H1 (cell line): ENCODE measurements at regions not wholly inside any gene's neighbourhood (a gene's known extent, or its start where the extent isn't known, plus 50 kb on each side); places are given as distances from the start of the nearest gene placed in this dataset.

ENCODE experiments used
- CTCF ChIA-PET: fragments of 300-600 bp; sonication (Branson Sonifier 250); formaldehyde crosslinking; loops from one replicate; lab custom pipeline; 2021; ENCODE audit not compliant: partially characterized antibody; lab: Charles Lee
- POLR2A ChIA-PET: fragments of 300-600 bp; sonication (Branson Sonifier 250); formaldehyde crosslinking; loops from one replicate; lab custom pipeline; 2021; ENCODE audit warnings: inconsistent platforms; ENCODE audit not compliant: partially characterized antibody; lab: Charles Lee
- DNase-seq, 2 experiments: peaks; one replicate each; pipeline versions ENCODE4 v3.0.0 to v3.0.0-alpha.2; 2010 to 2022; ENCODE audit warnings: low spot score in 2 of 2, low read depth in 1 of 2, mixed read lengths in 1 of 2
- FAIRE-seq: peaks from 2 replicates; lab custom pipeline; 2011; peaks lifted over from hg19 to GRCh38; lab: Jason Lieb, UNC
- H2AFZ ChIP-seq: 2 replicates; pipeline ENCODE4 v1.8.1; 2012; ENCODE audit warnings: low read length, inconsistent platforms
- H2AK5ac ChIP-seq: 2 replicates; pipeline ENCODE4 v1.6.1; 2013; ENCODE audit warnings: low read depth, low read length
- H2BK120ac ChIP-seq: replicated peaks from 2 replicates; pipeline ENCODE3; 2013; ENCODE audit warnings: low read depth, low read length, inconsistent platforms
- H2BK12ac ChIP-seq: 2 replicates; pipeline ENCODE4 v1.6.1; 2013; ENCODE audit warnings: low read depth, low read length
- H2BK15ac ChIP-seq: 2 replicates; pipeline ENCODE4 v1.6.1; 2013; ENCODE audit warnings: low read length
- H2BK20ac ChIP-seq: 2 replicates; pipeline ENCODE4 v1.6.1; 2013; ENCODE audit warnings: low read length
- H2BK5ac ChIP-seq: 2 replicates; pipeline ENCODE4 v1.6.1; 2013; ENCODE audit warnings: low read depth, low read length
- H3K14ac ChIP-seq: 2 replicates; pipeline ENCODE4 v1.6.1; 2013; ENCODE audit warnings: inconsistent platforms; ENCODE audit not compliant: insufficient read length
- H3K18ac ChIP-seq: 2 replicates; pipeline ENCODE4 v1.6.1; 2013; ENCODE audit warnings: low read length; ENCODE audit errors: extremely low read depth
- H3K23ac ChIP-seq: 2 replicates; pipeline ENCODE4 v1.6.1; 2013; ENCODE audit warnings: inconsistent platforms; ENCODE audit not compliant: insufficient read length
- H3K23me2 ChIP-seq: 2 replicates; pipeline ENCODE4 v1.6.1; 2013; ENCODE audit warnings: low read depth, low read length
- H3K27ac ChIP-seq: 2 replicates; pipeline ENCODE4 v1.6.1; 2011; ENCODE audit warnings: low read depth, low read length, inconsistent platforms
- H3K27me3 ChIP-seq, 4 experiments: replicated peaks in 1 of 4; 1 replicate in 1 of 4; 2 replicates in 3 of 4; pipeline versions ENCODE4 v1.6.1 to v1.8.1; 2011 to 2013; ENCODE audit warnings: low read length in 3 of 4, mild to moderate bottlenecking in 3 of 4, inconsistent platforms in 2 of 4, mixed read lengths in 2 of 4, moderate library complexity in 1 of 4; ENCODE audit not compliant: control insufficient read depth in 3 of 4, insufficient read depth in 3 of 4; ENCODE audit errors: extremely low read depth in 1 of 4
- H3K36me3 ChIP-seq, 4 experiments: 2 replicates each; pipeline versions ENCODE4 v1.6.1 to v1.8.1; 2011 to 2013; ENCODE audit warnings: mild to moderate bottlenecking in 4 of 4, low read length in 3 of 4, moderate library complexity in 2 of 4, control low read depth in 1 of 4, inconsistent platforms in 1 of 4; ENCODE audit not compliant: insufficient read depth in 4 of 4, control insufficient read depth in 2 of 4
- H3K4ac ChIP-seq: replicated peaks from 2 replicates; pipeline ENCODE3; 2013; ENCODE audit warnings: low read length, low read depth, mixed read lengths, inconsistent platforms; ENCODE audit not compliant: insufficient read length
- H3K4me1 ChIP-seq, 4 experiments: replicated peaks in 1 of 4; 1 replicate in 1 of 4; 2 replicates in 3 of 4; pipeline versions ENCODE4 v1.6.1 to v1.8.1; 2011 to 2013; ENCODE audit warnings: low read length in 3 of 4, inconsistent platforms in 2 of 4, mixed read lengths in 1 of 4; ENCODE audit not compliant: insufficient read depth in 4 of 4, control insufficient read depth in 3 of 4
- H3K4me2 ChIP-seq, 2 experiments: 2 replicates each; pipeline versions ENCODE4 v1.6.1 to v1.8.1; 2011 to 2013; ENCODE audit warnings: low read depth in 2 of 2, low read length in 2 of 2, control low read depth in 1 of 2, inconsistent platforms in 1 of 2, mild to moderate bottlenecking in 1 of 2; ENCODE audit not compliant: insufficient read depth in 1 of 2
- H3K4me3 ChIP-seq, 4 experiments: fragments of 200-600, 300-600 bp in 1 of 4; sonication (generic), shearing (Covaris generic), sonication (Bioruptor Twin) in 1 of 4; 2 replicates each; pipeline versions ENCODE4 v1.5.1 to v1.8.1; 2011 to 2016; ENCODE audit warnings: low read length in 4 of 4, low read depth in 3 of 4, control low read depth in 2 of 4, inconsistent platforms in 2 of 4, mild to moderate bottlenecking in 2 of 4, mixed read lengths in 1 of 4, moderate library complexity in 1 of 4; ENCODE audit not compliant: insufficient read depth in 2 of 4; ENCODE audit errors: extremely low read depth in 1 of 4
- H3K56ac ChIP-seq: replicated peaks from 2 replicates; pipeline ENCODE3; 2013; ENCODE audit warnings: low read depth, mild to moderate bottlenecking, mixed read lengths, low read length, inconsistent platforms; ENCODE audit not compliant: insufficient read length
- H3K79me1 ChIP-seq: 2 replicates; pipeline ENCODE4 v1.6.1; 2013; ENCODE audit warnings: low read depth, low read length, control low read depth
- H3K79me2 ChIP-seq, 2 experiments: 2 replicates each; pipeline versions ENCODE4 v1.6.1 to v1.8.1; 2012 to 2013; ENCODE audit warnings: low read length in 2 of 2, mild to moderate bottlenecking in 2 of 2, inconsistent platforms in 1 of 2; ENCODE audit not compliant: insufficient read depth in 2 of 2, control insufficient read depth in 1 of 2
- H3K9ac ChIP-seq, 4 experiments: replicated peaks in 1 of 4; 1 replicate in 1 of 4; 2 replicates in 3 of 4; pipeline versions ENCODE4 v1.6.1 to v1.8.1; 2011 to 2013; ENCODE audit warnings: low read depth in 3 of 4, low read length in 3 of 4, control low read depth in 2 of 4, mild to moderate bottlenecking in 2 of 4, moderate library complexity in 2 of 4, inconsistent platforms in 1 of 4; ENCODE audit errors: extremely low read depth in 1 of 4
- H3K9me3 ChIP-seq, 2 experiments: 2 replicates each; pipeline versions ENCODE4 v1.6.1 to v1.8.1; 2012 to 2013; ENCODE audit warnings: mild to moderate bottlenecking in 2 of 2, moderate library complexity in 2 of 2, control low read depth in 1 of 2, inconsistent platforms in 1 of 2, low read depth in 1 of 2, low read length in 1 of 2, mixed read lengths in 1 of 2; ENCODE audit not compliant: insufficient read depth in 2 of 2
- H4K20me1 ChIP-seq, 2 experiments: replicated peaks in 1 of 2; 2 replicates each; pipeline versions ENCODE3 to v1.8.1; 2011 to 2013; ENCODE audit warnings: inconsistent platforms in 2 of 2, low read length in 2 of 2, mild to moderate bottlenecking in 1 of 2; ENCODE audit not compliant: insufficient read depth in 2 of 2, control insufficient read depth in 1 of 2
- H4K5ac ChIP-seq: 2 replicates; pipeline ENCODE4 v1.6.1; 2013; ENCODE audit warnings: low read length, low read depth, mixed read lengths, inconsistent platforms; ENCODE audit not compliant: insufficient read length
- H4K8ac ChIP-seq: 2 replicates; pipeline ENCODE4 v1.8.0; 2013; ENCODE audit warnings: mild to moderate bottlenecking, moderate library complexity, low read length, inconsistent platforms; ENCODE audit not compliant: insufficient read depth; ENCODE audit errors: extremely low read depth
- H4K91ac ChIP-seq: replicated peaks from 2 replicates; pipeline ENCODE3; 2013; ENCODE audit warnings: low read length, mixed read lengths, inconsistent platforms; ENCODE audit not compliant: insufficient read length
- E2F6 ChIP-seq: IDR thresholded peaks from 2 replicates; pipeline ENCODE4 v1.6.1; 2012; ENCODE audit warnings: inconsistent platforms
- EGR1 ChIP-seq: IDR thresholded peaks from 2 replicates; pipeline ENCODE4 v1.6.1; 2011; ENCODE audit warnings: low read depth, low read length, borderline replicate concordance
- GTF2F1 ChIP-seq: IDR thresholded peaks from 2 replicates; pipeline ENCODE4 v1.6.1; 2012; ENCODE audit warnings: low read depth, low read length, improper control_type of control experiment, borderline replicate concordance
- JUN ChIP-seq: IDR thresholded peaks from 2 replicates; pipeline ENCODE4 v1.6.1; 2011; ENCODE audit warnings: low read depth, mild to moderate bottlenecking, improper control_type of control experiment, low read length
- RBBP5 ChIP-seq: IDR thresholded peaks from 2 replicates; pipeline ENCODE4 v1.7.1; 2012; ENCODE audit warnings: low read depth, mild to moderate bottlenecking, inconsistent platforms, low read length, moderate library complexity, borderline replicate concordance
- RNF2 ChIP-seq: fragments of 200-900, 300-1000 bp; sonication (generic); IDR thresholded peaks from 2 replicates; pipeline ENCODE4 v1.7.1; 2016; ENCODE audit warnings: borderline replicate concordance, low read depth, mild to moderate bottlenecking, antibody characterized with exemption, low read length; ENCODE audit not compliant: poor library complexity, severe bottlenecking; ENCODE audit errors: missing control alignments
- RXRA ChIP-seq: IDR thresholded peaks from 2 replicates; pipeline ENCODE4 v1.6.1; 2011; ENCODE audit warnings: low read depth, mild to moderate bottlenecking, low read length, moderate library complexity; ENCODE audit not compliant: insufficient read depth
- SIRT6 ChIP-seq: IDR thresholded peaks from one replicate; pipeline ENCODE4 v1.7.1; 2012; ENCODE audit warnings: low read length, inconsistent platforms
- TAF1 ChIP-seq: IDR thresholded peaks from 2 replicates; pipeline ENCODE4 v1.6.1; 2011; ENCODE audit warnings: mild to moderate bottlenecking, low read depth, low read length
- TEAD4 ChIP-seq: IDR thresholded peaks from 2 replicates; pipeline ENCODE4 v1.6.1; 2012; ENCODE audit warnings: low read depth, low read length, inconsistent platforms, mixed read lengths
- USF2 ChIP-seq: IDR thresholded peaks from 2 replicates; pipeline ENCODE4 v1.6.1; 2011; ENCODE audit warnings: low read length, improper control_type of control experiment
- ZNF274 ChIP-seq: IDR thresholded peaks from 2 replicates; pipeline ENCODE4 v1.7.0; 2012; ENCODE audit warnings: low read length, borderline replicate concordance; ENCODE audit errors: extremely low read depth
- WGBS, 2 experiments: shearing (Covaris generic) in 1 of 2; methylation state at CpG; one replicate each; pipeline versions ENCODE4 v1.1.6 to v1.1.7; 2013 to 2015; ENCODE audit warnings: low lambda C conversion rate in 2 of 2, mixed read lengths in 2 of 2, inconsistent platforms in 1 of 2, low coverage in 1 of 2, missing lambda C conversion rate in 1 of 2; ENCODE audit not compliant: insufficient replicate concordance in 2 of 2, insufficient coverage in 1 of 2, insufficient read length in 1 of 2; ENCODE audit errors: extremely low coverage in 1 of 2, missing lambda C conversion rate in 1 of 2; 5-methylcytosine and 5-hydroxymethylcytosine counted together

- no peak overlapping the region for H2BK12ac ChIP-seq
- H3K27ac ChIP-seq: no peak overlapping the region
- H3K18ac ChIP-seq: no peak overlapping the region
- H2BK120ac ChIP-seq: no peak overlapping the region
- H3K27me3 ChIP-seq: no peaks in the 10 kb centered on the region
- H3K23me2 ChIP-seq: no peaks in the 10 kb centered on the region
- H4K8ac ChIP-seq: no peak overlapping the region
- FAIRE-seq (no peak), DNase-seq (no peak)
- H4K20me1 ChIP-seq: no peaks in the 10 kb centered on the region
- H4K91ac ChIP-seq: no peak overlapping the region
- H3K23ac ChIP-seq: no peak overlapping the region
- POLR2A ChIA-PET: no interaction called here
- no peak overlapping the region for H4K5ac ChIP-seq
- no peak overlapping the region for H3K9ac ChIP-seq
- H2BK5ac ChIP-seq: no peak overlapping the region
- H3K79me2 ChIP-seq: no peaks in the 10 kb centered on the region
- H3K14ac ChIP-seq: no peak overlapping the region
- CTCF ChIA-PET: interaction anchor here (0.7 kb wide), 1 partner anchor 33 kb away, joined by 3 read pairs; no protein-coding TSS in a partner anchor
- 92% methylated on average over 4 of the region's 4 CpGs; no CpG with 5 or more reads in 1 of the 2 experiments for WGBS, 2 experiments
- 0 out of 4 replicates have a peak, but pooled peaks cover 0 to 3% of the 10 kb centered on the region in 2 experiments for H3K9me3 ChIP-seq
- H2AFZ ChIP-seq: no peak overlapping the region
- H2BK15ac ChIP-seq: no peak overlapping the region
- no peaks in the 10 kb centered on the region for H3K4me1 ChIP-seq
- no peaks in the 10 kb centered on the region for H3K36me3 ChIP-seq
- no peak overlapping the region for H2BK20ac ChIP-seq
- H2AK5ac ChIP-seq: no peak overlapping the region
- H3K79me1 ChIP-seq: no peaks in the 10 kb centered on the region
- no peak overlapping the region for H3K4me2 ChIP-seq
- no peak overlapping the region for H3K56ac ChIP-seq
- TF ChIP-seq RNF2 (no peak), JUN (no peak), TAF1 (no peak), USF2 (no peak), EGR1 (no peak), E2F6 (no peak), ZNF274 (no peak), RXRA (no peak), TEAD4 (no peak), SIRT6 (no peak), GTF2F1 (no peak), RBBP5 (no peak)
- no peak overlapping the region for H3K4ac ChIP-seq
- no peak overlapping the region for H3K4me3 ChIP-seq
These were observed 794.8 kb upstream of the SEL1L start for GRCh38 chr14:82328442-82328841.
